T-cell (primary cell): ENCODE measurements at regions not wholly inside any gene's neighbourhood (a gene's known extent, or its start where the extent isn't known, plus 50 kb on each side); places are given as distances from the start of the nearest gene placed in this dataset.

Experiments used
- ATAC-seq, 4 experiments: fragments of 200-7000 bp in 3 of 4; fragments of 150-1000 bp in 1 of 4; cut with Tn5 transposase; replicated peaks in 1 of 4; 1 replicate in 3 of 4; 2 replicates in 1 of 4; pipeline ENCODE4 v1.10.0; 2021; ENCODE audit warnings: moderate library complexity in 3 of 4, mild to moderate bottlenecking in 2 of 4, moderate number of reproducible peaks in 1 of 4
- CTCF ChIA-PET, 2 donors: fragments of 300-600 bp; sonication (Branson Sonifier 250); formaldehyde crosslinking; loops; one replicate each; lab custom pipeline; 2022; ENCODE audit warnings: antibody characterized with exemption in 2 of 2; lab: Charles Lee
- POLR2A ChIA-PET, 2 donors: fragments of 300-600 bp; sonication (Branson Sonifier 250); formaldehyde crosslinking; loops; one replicate each; lab custom pipeline; 2022; ENCODE audit warnings: antibody characterized with exemption in 2 of 2; lab: Charles Lee
- DNase-seq, 35 experiments: peaks; one replicate each; pipeline versions ENCODE4 v3.0.0 to v3.0.0-alpha.2; 2013 to 2023
- H3K27ac ChIP-seq: one replicate; pipeline ENCODE4 v1.5.1; 2013; ENCODE audit warnings: low read length
- H3K27me3 ChIP-seq, 2 experiments: replicated peaks in 1 of 2; 1 replicate in 1 of 2; 2 replicates in 1 of 2; pipeline versions ENCODE4 v1.6.1 to v1.7.0; 2013; ENCODE audit warnings: low read length in 1 of 2, mixed read lengths in 1 of 2; ENCODE audit not compliant: control insufficient read depth in 2 of 2, insufficient read depth in 2 of 2; ENCODE audit errors: extremely low read depth in 1 of 2
- H3K36me3 ChIP-seq, 2 donors: 1 replicate in 1 of 2; 2 replicates in 1 of 2; pipeline versions ENCODE4 v1.6.1 to v1.7.0; 2013; ENCODE audit warnings: low read length in 1 of 2; ENCODE audit not compliant: control insufficient read depth in 2 of 2, insufficient read depth in 1 of 2; ENCODE audit errors: extremely low read depth in 1 of 2
- H3K4me1 ChIP-seq, 2 experiments: 1 replicate in 1 of 2; 2 replicates in 1 of 2; pipeline versions ENCODE4 v1.6.1 to v1.7.0; 2013; ENCODE audit warnings: low read length in 2 of 2, mixed read lengths in 1 of 2; ENCODE audit not compliant: insufficient read depth in 2 of 2, control insufficient read depth in 1 of 2; ENCODE audit errors: extremely low read depth in 1 of 2
- H3K4me3 ChIP-seq, 2 donors: 1 replicate in 1 of 2; 2 replicates in 1 of 2; pipeline versions ENCODE4 v1.5.1 to v1.7.0; 2013; ENCODE audit warnings: mild to moderate bottlenecking in 2 of 2, low read length in 1 of 2, moderate library complexity in 1 of 2; ENCODE audit not compliant: control insufficient read depth in 1 of 2; ENCODE audit errors: extremely low read depth in 1 of 2
- H3K9me3 ChIP-seq: 2 replicates; pipeline ENCODE4 v1.7.0; 2013
- H3K27ac Mint-ChIP-seq, 2 donors: one replicate each; pipeline ENCODE4 v1.8.0; 2020 to 2021; ENCODE audit warnings: mild to moderate bottlenecking in 2 of 2, mixed read lengths in 2 of 2
- H3K27me3 Mint-ChIP-seq, 2 donors: one replicate each; pipeline ENCODE4 v1.8.0; 2021 to 2022; ENCODE audit warnings: mixed read lengths in 2 of 2
- H3K36me3 Mint-ChIP-seq: one replicate; pipeline ENCODE4 v1.8.0; 2021; ENCODE audit warnings: mixed read lengths
- H3K4me1 Mint-ChIP-seq, 3 donors: one replicate each; pipeline ENCODE4 v1.8.0; 2020 to 2022; ENCODE audit warnings: mixed read lengths in 3 of 3, mild to moderate bottlenecking in 1 of 3
- H3K4me3 Mint-ChIP-seq, 3 donors: one replicate each; pipeline ENCODE4 v1.8.0; 2020 to 2022; ENCODE audit warnings: mild to moderate bottlenecking in 3 of 3, mixed read lengths in 3 of 3, moderate library complexity in 3 of 3
- H3K9me3 Mint-ChIP-seq, 3 donors: one replicate each; pipeline ENCODE4 v1.8.0; 2020 to 2022; ENCODE audit warnings: mixed read lengths in 3 of 3
- WGBS: methylation state at CpG from one replicate; pipeline ENCODE4 v1.1.5; 2013; ENCODE audit warnings: missing lambda C conversion rate; ENCODE audit not compliant: insufficient coverage; 5-methylcytosine and 5-hydroxymethylcytosine counted together

- H3K27me3 Mint-ChIP-seq = no peaks in the 10 kb centered on the region
- Histone ChIP-seq H3K4me3 (no peak overlapping the region), H3K36me3 (no peaks in the 10 kb centered on the region), H3K27me3 (no peaks in the 10 kb centered on the region), H3K9me3 (no peaks in the 10 kb centered on the region), H3K27ac (no peak overlapping the region), H3K4me1 (no peaks in the 10 kb centered on the region)
- no peaks in the 10 kb centered on the region for H3K36me3 Mint-ChIP-seq
- peaks cover 0 to 12% (median 4%) of the 10 kb centered on the region in 3 donors for H3K9me3 Mint-ChIP-seq
- DNase-seq (no peak), ATAC-seq (no peak)
- H3K4me3 Mint-ChIP-seq = no peak overlapping the region
- no peaks in the 10 kb centered on the region for H3K4me1 Mint-ChIP-seq
- POLR2A ChIA-PET = no interaction called here
- no peak overlapping the region for H3K27ac Mint-ChIP-seq
- WGBS = 100% methylated on average over 1 of the region's 2 CpGs
- CTCF ChIA-PET = no interaction called here
Measured at GRCh38 chr5:119895066-119895465, 265.7 kb downstream of the FAM170A start.

GRCh38 chr5:119896826-119897536, 267.6 kb downstream of the FAM170A start:
- no peak overlapping the region for H3K27ac Mint-ChIP-seq
- no peaks in the 10 kb centered on the region for H3K27me3 Mint-ChIP-seq

GRCh38 chr5:119897537-119898370, 268.4 kb downstream of the FAM170A start:
- DNase-seq (no peak), ATAC-seq (no peak)
- no peaks in the 10 kb centered on the region for H3K4me1 Mint-ChIP-seq
- no peak overlapping the region for H3K27ac Mint-ChIP-seq
- H3K36me3 Mint-ChIP-seq = no peaks in the 10 kb centered on the region
- no peak overlapping the region for H3K4me3 Mint-ChIP-seq
- POLR2A ChIA-PET = interaction anchor here in 1 of 2 donors (0.6 kb wide), 1 partner anchor 8 kb away, joined by 7 read pairs; no protein-coding TSS in a partner anchor
- H3K27ac ChIP-seq = no peak overlapping the region
- no peaks in the 10 kb centered on the region for H3K36me3 ChIP-seq
- CTCF ChIA-PET = no interaction called here
- no peak overlapping the region for H3K4me3 ChIP-seq
- H3K9me3 ChIP-seq = no peaks in the 10 kb centered on the region
- H3K27me3 Mint-ChIP-seq = no peaks in the 10 kb centered on the region
- peaks cover 0 to 12% (median 4%) of the 10 kb centered on the region in 3 donors for H3K9me3 Mint-ChIP-seq
- WGBS = no CpG with 5 or more reads among the region's 6 CpGs
- no peaks in the 10 kb centered on the region for H3K27me3 ChIP-seq
- H3K4me1 ChIP-seq = no peaks in the 10 kb centered on the region

More at GRCh38 chr5:119896826-119897536, 267.6 kb downstream of the FAM170A start:
- no peaks in the 10 kb centered on the region for H3K27me3 ChIP-seq
- H3K4me1 ChIP-seq = no peaks in the 10 kb centered on the region
- no peaks in the 10 kb centered on the region for H3K36me3 ChIP-seq
- Mint-ChIP-seq H3K36me3 (no peaks in the 10 kb centered on the region), H3K9me3 (peaks cover 0 to 12% (median 4%) of the 10 kb centered on the region in 3 donors), H3K4me1 (no peaks in the 10 kb centered on the region), H3K4me3 (no peak overlapping the region)
- ChIA-PET POLR2A (interaction anchor here in 1 of 2 donors (0.6 kb wide), 1 partner anchor 9 kb away, joined by 7 read pairs; no protein-coding TSS in a partner anchor), CTCF (no interaction called here)
- no CpG with 5 or more reads among the region's 2 CpGs for WGBS
- ATAC-seq (no peak), DNase-seq (no peak)
- H3K9me3 ChIP-seq = no peaks in the 10 kb centered on the region
- H3K27ac ChIP-seq = no peak overlapping the region
- H3K4me3 ChIP-seq = no peak overlapping the region

DNA sequence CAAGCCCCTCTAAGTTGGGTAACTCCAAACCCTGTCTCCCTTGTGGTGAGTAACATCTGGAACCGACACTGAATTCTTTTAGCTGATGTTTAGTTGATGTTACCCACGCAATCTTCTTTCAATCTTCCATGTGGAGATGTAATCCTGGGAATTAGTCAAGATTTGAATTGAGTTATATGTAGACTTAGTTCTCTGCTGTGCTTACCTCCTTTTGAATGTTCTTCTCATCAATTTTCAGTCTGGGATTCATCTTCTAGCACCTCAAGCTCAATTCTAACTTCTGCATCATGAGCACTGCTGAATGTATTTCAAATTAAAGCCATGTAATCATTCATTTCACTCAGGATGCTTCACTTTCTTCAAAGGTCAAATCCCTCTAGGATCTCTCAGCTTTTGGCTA, 270.6 kb downstream of the FAM170A start:
- no peaks in the 10 kb centered on the region for H3K27me3 Mint-ChIP-seq
- no peaks in the 10 kb centered on the region for H3K4me1 Mint-ChIP-seq
- no CpG with 5 or more reads among the region's 2 CpGs for WGBS
- DNase-seq (no peak), ATAC-seq (no peak)
- H3K27me3 ChIP-seq = no peaks in the 10 kb centered on the region
- no peaks in the 10 kb centered on the region for H3K36me3 ChIP-seq
- H3K9me3 Mint-ChIP-seq = no peaks in the 10 kb centered on the region
- ChIA-PET CTCF (no interaction called here), POLR2A (no interaction called here)
- H3K27ac Mint-ChIP-seq = no peak overlapping the region
- no peak overlapping the region for H3K27ac ChIP-seq
- no peak overlapping the region for H3K4me3 ChIP-seq
- no peak overlapping the region for H3K4me3 Mint-ChIP-seq
- H3K36me3 Mint-ChIP-seq = no peaks in the 10 kb centered on the region
- H3K9me3 ChIP-seq = no peaks in the 10 kb centered on the region
- no peaks in the 10 kb centered on the region for H3K4me1 ChIP-seq

DNA sequence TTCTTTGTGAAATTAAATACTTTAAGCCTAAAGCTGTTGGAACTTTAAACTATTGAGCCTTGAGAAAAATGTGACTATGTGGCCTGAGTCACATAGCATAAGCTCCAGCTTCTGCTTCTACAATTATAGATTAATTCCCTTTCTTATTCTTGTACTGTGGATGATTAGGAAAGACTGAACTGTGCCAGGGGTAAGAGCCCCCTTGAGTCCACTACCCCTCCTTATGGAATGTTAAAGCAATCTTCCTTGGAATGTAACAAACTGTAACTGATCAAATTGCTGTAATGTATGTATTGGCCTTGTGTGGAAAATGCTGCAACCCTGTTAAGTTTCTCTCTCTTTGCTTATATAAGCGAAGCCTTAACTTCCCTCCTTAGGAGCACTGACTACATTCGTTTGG, 273.2 kb downstream of the FAM170A start:
- Mint-ChIP-seq H3K4me1 (no peaks in the 10 kb centered on the region), H3K9me3 (peaks cover 0 to 4% (median 2%) of the 10 kb centered on the region in 3 donors), H3K36me3 (no peaks in the 10 kb centered on the region), H3K4me3 (no peak overlapping the region), H3K27ac (no peak overlapping the region), H3K27me3 (no peaks in the 10 kb centered on the region)
- CTCF ChIA-PET = no interaction called here
- no peak overlapping the region for H3K4me3 ChIP-seq
- POLR2A ChIA-PET = no interaction called here
- no peaks in the 10 kb centered on the region for H3K36me3 ChIP-seq
- no peaks in the 10 kb centered on the region for H3K9me3 ChIP-seq
- no peaks in the 10 kb centered on the region for H3K4me1 ChIP-seq
- ATAC-seq (no peak), DNase-seq (no peak)
- WGBS = no CpG with 5 or more reads among the region's 2 CpGs
- H3K27me3 ChIP-seq = no peaks in the 10 kb centered on the region
- no peak overlapping the region for H3K27ac ChIP-seq

DNA sequence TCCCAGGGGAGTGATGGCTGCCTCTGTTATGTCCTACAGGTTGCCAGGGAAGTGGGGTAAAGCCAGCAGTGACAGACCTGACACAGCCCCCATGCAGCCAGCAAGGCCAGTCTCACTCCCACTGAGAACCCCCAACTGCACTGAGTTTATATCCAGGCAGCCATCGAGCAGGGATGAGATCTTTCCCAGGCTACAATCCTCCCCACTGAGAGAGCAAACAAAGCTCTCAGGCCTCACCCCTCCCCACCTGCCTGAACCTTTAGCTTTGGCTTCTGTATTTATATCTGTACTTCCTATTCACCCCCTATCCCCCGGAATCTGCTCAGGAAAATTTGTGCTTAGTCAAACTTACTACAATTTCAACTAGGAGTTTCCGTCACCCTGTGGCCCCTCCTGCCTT, 284.1 kb downstream of the FAM170A start:
- DNase-seq = no peak
- Histone ChIP-seq H3K4me3 (no peak overlapping the region), H3K9me3 (no peaks in the 10 kb centered on the region), H3K36me3 (no peaks in the 10 kb centered on the region), H3K27me3 (no peaks in the 10 kb centered on the region), H3K4me1 (no peaks in the 10 kb centered on the region), H3K27ac (no peak overlapping the region)
- H3K4me1 Mint-ChIP-seq = no peaks in the 10 kb centered on the region
- POLR2A ChIA-PET = no interaction called here
- no peak overlapping the region for H3K27ac Mint-ChIP-seq
- 74% methylated on average over 2 of the region's 3 CpGs for WGBS
- H3K9me3 Mint-ChIP-seq = peaks cover 3 to 10% (median 4%) of the 10 kb centered on the region in 3 donors
- H3K4me3 Mint-ChIP-seq = no peak overlapping the region
- ATAC-seq = no peak
- H3K36me3 Mint-ChIP-seq = no peaks in the 10 kb centered on the region
- H3K27me3 Mint-ChIP-seq = no peaks in the 10 kb centered on the region
- CTCF ChIA-PET = no interaction called here
